ENCODE measurements at regions not wholly inside any gene's neighbourhood (a gene's known extent, or its start where the extent isn't known, plus 50 kb on each side); places are given as distances from the start of the nearest gene placed in this dataset.

GRCh38 chr22:25375683-25376082, 156.2 kb downstream of the CRYBB2 start:
- Histone ChIP-seq H3K27ac (no peak overlapping the region), H3K4me3 (no peak overlapping the region), H3K4me1 (no peaks in the 10 kb centered on the region), H3K36me3 (peaks cover 9 to 35% of the 10 kb centered on the region in 2 donors), H3K9me3 (no peaks in the 10 kb centered on the region), H3K27me3 (no peaks in the 10 kb centered on the region)
- intact Hi-C loops (cut with DNase I): no loop called here
- no peak for DNase-seq (ENCODE audit: low spot score in 2 of 2)
- TF ChIP-seq CTCF (IDR thresholded peaks at IDR 0.05): no peak

DNA sequence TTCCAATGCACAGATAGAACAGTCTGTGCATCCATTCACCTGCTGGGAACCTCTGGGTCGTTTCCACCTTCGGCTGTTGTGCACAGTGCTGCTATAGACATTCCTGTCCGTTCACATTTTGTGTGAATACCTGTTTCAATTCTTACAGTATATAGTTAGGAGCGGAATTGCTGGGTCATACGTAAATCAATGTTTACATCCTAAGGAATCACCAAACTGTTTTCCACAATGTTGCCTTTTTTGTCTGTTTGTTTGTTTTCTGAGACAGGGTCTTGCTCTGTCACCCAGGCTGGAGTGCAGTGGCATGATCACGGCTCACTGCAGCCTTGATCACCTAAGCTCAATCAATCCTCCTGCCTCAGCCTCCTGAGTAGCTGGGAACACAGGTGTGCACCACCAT, 158.3 kb downstream of the CRYBB2 start:
- DNase-seq (ENCODE audit: low spot score in 2 of 2): no peak
- Histone ChIP-seq H3K27me3 (no peaks in the 10 kb centered on the region), H3K4me1 (no peaks in the 10 kb centered on the region), H3K27ac (no peak overlapping the region), H3K9me3 (no peaks in the 10 kb centered on the region), H3K36me3 (peaks cover 14 to 41% of the 10 kb centered on the region in 2 donors), H3K4me3 (no peak overlapping the region)
- intact Hi-C loops (cut with DNase I): no loop called here
- TF ChIP-seq CTCF (IDR thresholded peaks at IDR 0.05): no peak

- no peaks in the 10 kb centered on the region for H3K4me1 ChIP-seq
- no peaks in the 10 kb centered on the region for H3K9me3 ChIP-seq
- H3K4me3 ChIP-seq: no peak overlapping the region
- intact Hi-C loops (cut with DNase I): no loop called here
- peaks cover 14 to 38% of the 10 kb centered on the region in 2 donors for H3K36me3 ChIP-seq
- TF ChIP-seq CTCF (IDR thresholded peaks at IDR 0.05): no peak
- DNase-seq (ENCODE audit: low spot score in 2 of 2): no peak
- no peak overlapping the region for H3K27ac ChIP-seq
- no peaks in the 10 kb centered on the region for H3K27me3 ChIP-seq
Observed at GRCh38 chr22:25380122-25380747, 160.8 kb downstream of the CRYBB2 start.

GRCh38 chr22:25382762-25383161, 163.3 kb downstream of the CRYBB2 start:
- Histone ChIP-seq H3K4me1 (no peaks in the 10 kb centered on the region), H3K27ac (no peak overlapping the region), H3K36me3 (peaks cover 14 to 32% of the 10 kb centered on the region in 2 donors), H3K4me3 (no peak overlapping the region), H3K27me3 (no peaks in the 10 kb centered on the region), H3K9me3 (no peaks in the 10 kb centered on the region)
- no peak for DNase-seq (ENCODE audit: low spot score in 2 of 2)
- TF ChIP-seq CTCF (IDR thresholded peaks at IDR 0.05): no peak
- intact Hi-C loops (cut with DNase I): no loop called here

- no peak for DNase-seq (ENCODE audit: low spot score in 2 of 2)
- H3K4me3 ChIP-seq: no peak overlapping the region
- no peaks in the 10 kb centered on the region for H3K4me1 ChIP-seq
- no peaks in the 10 kb centered on the region for H3K27me3 ChIP-seq
- no peaks in the 10 kb centered on the region for H3K9me3 ChIP-seq
- intact Hi-C loops (cut with DNase I): no loop called here
- H3K36me3 ChIP-seq: peaks cover 14 to 29% of the 10 kb centered on the region in 2 donors
- TF ChIP-seq CTCF (IDR thresholded peaks at IDR 0.05): no peak
- H3K27ac ChIP-seq: no peak overlapping the region
Observed at GRCh38 chr22:25383278-25383820, 163.9 kb downstream of the CRYBB2 start.

All from ascending aorta (tissue), 2 donors.